ENCODE measurements at regions not wholly inside any gene's neighbourhood (a gene's known extent, or its start where the extent isn't known, plus 50 kb on each side); places are given as distances from the start of the nearest gene placed in this dataset.

DNA sequence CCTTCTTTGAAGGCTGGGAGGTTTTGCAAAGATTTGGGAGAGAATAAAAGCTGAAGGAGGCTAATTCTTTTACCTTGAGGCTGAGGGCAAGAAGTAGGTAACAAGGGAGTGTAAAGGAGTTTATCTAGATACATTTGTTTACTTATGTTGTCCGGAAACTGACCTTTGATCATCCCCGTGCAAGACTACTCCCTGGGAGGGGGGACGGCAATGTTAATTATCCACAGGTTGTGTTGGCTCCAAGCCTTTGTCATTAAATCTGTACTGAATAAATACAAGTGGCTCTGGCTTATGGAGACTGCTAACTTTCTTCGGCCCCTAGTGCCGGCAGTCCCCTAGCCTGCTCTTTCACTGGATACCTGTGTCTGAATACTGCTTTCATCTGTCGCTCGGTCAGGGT is 1250.6 kb upstream of the LRRTM3 start:
- H3K9me3 ChIP-seq (ENCODE audit: insufficient read depth, low read length), result no peaks in the 10 kb centered on the region
- TF ChIP-seq ZNF274 (IDR thresholded peaks at IDR 0.05; ENCODE audit: low read depth, low read length) (no peak), SUZ12 (IDR thresholded peaks at IDR 0.05; ENCODE audit: extremely low read depth, insufficient read depth, insufficient read length) (no peak), YY1 (IDR thresholded peaks at IDR 0.05; ENCODE audit: insufficient read depth, insufficient read length) (no peak)
- H3K36me3 ChIP-seq (ENCODE audit: insufficient read depth, insufficient read length, low read length), result no peaks in the 10 kb centered on the region
- no peak for DNase-seq (ENCODE audit: low read depth, low spot score)
- H3K4me1 ChIP-seq (ENCODE audit: insufficient read depth, insufficient read length), result no peaks in the 10 kb centered on the region
- H3K27me3 ChIP-seq (ENCODE audit: insufficient read depth, insufficient read length), result no peaks in the 10 kb centered on the region
- no peak overlapping the region for H3K9ac ChIP-seq (ENCODE audit: insufficient read length, low read depth)
- H3K4me3 ChIP-seq (ENCODE audit: insufficient read length, low read depth), result no peak overlapping the region

GRCh38 chr10:65684896-65685295 is 1240.9 kb upstream of the LRRTM3 start:
- H3K36me3 ChIP-seq (ENCODE audit: insufficient read depth, insufficient read length, low read length), result no peaks in the 10 kb centered on the region
- H3K9me3 ChIP-seq (ENCODE audit: insufficient read depth, low read length), result no peaks in the 10 kb centered on the region
- H3K9ac ChIP-seq (ENCODE audit: insufficient read length, low read depth), result no peak overlapping the region
- TF ChIP-seq SUZ12 (IDR thresholded peaks at IDR 0.05; ENCODE audit: extremely low read depth, insufficient read depth, insufficient read length), result no peak
- TF ChIP-seq YY1 (IDR thresholded peaks at IDR 0.05; ENCODE audit: insufficient read depth, insufficient read length), result no peak
- no peak for TF ChIP-seq ZNF274 (IDR thresholded peaks at IDR 0.05; ENCODE audit: low read depth, low read length)
- no peak overlapping the region for H3K4me3 ChIP-seq (ENCODE audit: insufficient read length, low read depth)
- H3K27me3 ChIP-seq (ENCODE audit: insufficient read depth, insufficient read length), result no peaks in the 10 kb centered on the region
- H3K4me1 ChIP-seq (ENCODE audit: insufficient read depth, insufficient read length), result no peaks in the 10 kb centered on the region
- DNase-seq (ENCODE audit: low read depth, low spot score), result no peak

GRCh38 chr10:65701168-65701776 is 1224.6 kb upstream of the LRRTM3 start:
- Histone ChIP-seq H3K9me3 (ENCODE audit: insufficient read depth, low read length) (no peaks in the 10 kb centered on the region), H3K27me3 (ENCODE audit: insufficient read depth, insufficient read length) (no peaks in the 10 kb centered on the region), H3K4me3 (ENCODE audit: insufficient read length, low read depth) (no peak overlapping the region), H3K4me1 (ENCODE audit: insufficient read depth, insufficient read length) (no peaks in the 10 kb centered on the region), H3K36me3 (ENCODE audit: insufficient read depth, insufficient read length, low read length) (no peaks in the 10 kb centered on the region), H3K9ac (ENCODE audit: insufficient read length, low read depth) (no peak overlapping the region)
- TF ChIP-seq YY1 (IDR thresholded peaks at IDR 0.05; ENCODE audit: insufficient read depth, insufficient read length), result no peak
- TF ChIP-seq SUZ12 (IDR thresholded peaks at IDR 0.05; ENCODE audit: extremely low read depth, insufficient read depth, insufficient read length), result no peak
- TF ChIP-seq ZNF274 (IDR thresholded peaks at IDR 0.05; ENCODE audit: low read depth, low read length), result no peak
- no peak for DNase-seq (ENCODE audit: low read depth, low spot score)

- no peaks in the 10 kb centered on the region for H3K4me1 ChIP-seq (ENCODE audit: insufficient read depth, insufficient read length)
- DNase-seq (ENCODE audit: low read depth, low spot score), result no peak
- no peak overlapping the region for H3K9ac ChIP-seq (ENCODE audit: insufficient read length, low read depth)
- TF ChIP-seq YY1 (IDR thresholded peaks at IDR 0.05; ENCODE audit: insufficient read depth, insufficient read length) (no peak), ZNF274 (IDR thresholded peaks at IDR 0.05; ENCODE audit: low read depth, low read length) (no peak), SUZ12 (IDR thresholded peaks at IDR 0.05; ENCODE audit: extremely low read depth, insufficient read depth, insufficient read length) (no peak)
- H3K9me3 ChIP-seq (ENCODE audit: insufficient read depth, low read length), result no peaks in the 10 kb centered on the region
- H3K4me3 ChIP-seq (ENCODE audit: insufficient read length, low read depth), result no peak overlapping the region
- H3K36me3 ChIP-seq (ENCODE audit: insufficient read depth, insufficient read length, low read length), result no peaks in the 10 kb centered on the region
- no peaks in the 10 kb centered on the region for H3K27me3 ChIP-seq (ENCODE audit: insufficient read depth, insufficient read length)
Measured at GRCh38 chr10:65708057-65708456, 1217.8 kb upstream of the LRRTM3 start.

DNA sequence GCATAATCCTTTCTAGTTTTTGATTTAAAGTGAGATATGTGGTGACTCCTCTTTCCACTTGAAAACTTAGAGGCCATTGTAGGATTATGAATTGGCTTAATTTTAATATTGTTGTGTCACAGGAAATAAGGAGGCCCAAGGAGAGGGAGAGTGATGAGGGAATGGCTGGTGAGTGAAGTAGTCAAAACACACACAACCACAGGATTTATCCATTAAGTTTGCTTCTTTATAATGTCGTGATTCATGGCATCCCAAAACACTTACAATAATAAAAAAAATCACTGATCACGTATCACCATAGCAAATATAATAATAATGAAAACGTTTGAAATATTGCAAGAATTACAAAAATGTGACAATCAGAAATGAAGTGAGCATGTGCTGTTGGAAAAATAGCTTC is 1215.5 kb upstream of the LRRTM3 start:
- no peak for DNase-seq (ENCODE audit: low read depth, low spot score)
- no peaks in the 10 kb centered on the region for H3K27me3 ChIP-seq (ENCODE audit: insufficient read depth, insufficient read length)
- H3K36me3 ChIP-seq (ENCODE audit: insufficient read depth, insufficient read length, low read length), result no peaks in the 10 kb centered on the region
- H3K4me3 ChIP-seq (ENCODE audit: insufficient read length, low read depth), result no peak overlapping the region
- H3K4me1 ChIP-seq (ENCODE audit: insufficient read depth, insufficient read length), result no peaks in the 10 kb centered on the region
- H3K9me3 ChIP-seq (ENCODE audit: insufficient read depth, low read length), result no peaks in the 10 kb centered on the region
- no peak overlapping the region for H3K9ac ChIP-seq (ENCODE audit: insufficient read length, low read depth)
- TF ChIP-seq YY1 (IDR thresholded peaks at IDR 0.05; ENCODE audit: insufficient read depth, insufficient read length) (no peak), SUZ12 (IDR thresholded peaks at IDR 0.05; ENCODE audit: extremely low read depth, insufficient read depth, insufficient read length) (no peak), ZNF274 (IDR thresholded peaks at IDR 0.05; ENCODE audit: low read depth, low read length) (no peak)

- no peaks in the 10 kb centered on the region for H3K4me1 ChIP-seq (ENCODE audit: insufficient read depth, insufficient read length)
- no peak overlapping the region for H3K4me3 ChIP-seq (ENCODE audit: insufficient read length, low read depth)
- TF ChIP-seq YY1 (IDR thresholded peaks at IDR 0.05; ENCODE audit: insufficient read depth, insufficient read length) (no peak), SUZ12 (IDR thresholded peaks at IDR 0.05; ENCODE audit: extremely low read depth, insufficient read depth, insufficient read length) (no peak), ZNF274 (IDR thresholded peaks at IDR 0.05; ENCODE audit: low read depth, low read length) (no peak)
Measured at GRCh38 chr10:65719790-65720189, 1206.0 kb upstream of the LRRTM3 start.

DNA sequence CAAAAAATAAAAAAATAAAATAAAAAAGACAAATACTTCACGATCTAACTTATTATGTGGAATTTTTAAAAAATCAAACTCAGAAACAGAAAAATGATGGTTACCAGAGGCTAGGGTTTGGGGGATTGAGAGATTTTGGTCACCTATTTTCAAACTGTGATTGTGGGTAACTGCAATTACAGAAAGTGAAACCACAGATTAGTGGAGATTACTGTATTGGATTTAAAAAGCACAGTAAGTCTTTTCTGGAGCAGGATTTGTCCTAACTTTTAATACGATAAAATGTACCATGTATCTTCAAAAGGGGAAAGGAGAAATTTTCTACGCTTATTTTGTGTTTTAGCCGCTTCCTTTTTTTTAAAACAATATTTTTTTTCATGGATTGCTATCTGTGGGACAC is 1204.9 kb upstream of the LRRTM3 start:
- Histone ChIP-seq H3K27me3 (ENCODE audit: insufficient read depth, insufficient read length) (no peaks in the 10 kb centered on the region), H3K9me3 (ENCODE audit: insufficient read depth, low read length) (no peaks in the 10 kb centered on the region), H3K36me3 (ENCODE audit: insufficient read depth, insufficient read length, low read length) (no peaks in the 10 kb centered on the region), H3K4me1 (ENCODE audit: insufficient read depth, insufficient read length) (no peaks in the 10 kb centered on the region), H3K9ac (ENCODE audit: insufficient read length, low read depth) (no peak overlapping the region), H3K4me3 (ENCODE audit: insufficient read length, low read depth) (no peak overlapping the region)
- no peak for DNase-seq (ENCODE audit: low read depth, low spot score)
- TF ChIP-seq YY1 (IDR thresholded peaks at IDR 0.05; ENCODE audit: insufficient read depth, insufficient read length) (no peak), SUZ12 (IDR thresholded peaks at IDR 0.05; ENCODE audit: extremely low read depth, insufficient read depth, insufficient read length) (no peak), ZNF274 (IDR thresholded peaks at IDR 0.05; ENCODE audit: low read depth, low read length) (no peak)

More at GRCh38 chr10:65719790-65720189, 1206.0 kb upstream of the LRRTM3 start:
- Histone ChIP-seq H3K36me3 (ENCODE audit: insufficient read depth, insufficient read length, low read length) (no peaks in the 10 kb centered on the region), H3K27me3 (ENCODE audit: insufficient read depth, insufficient read length) (no peaks in the 10 kb centered on the region), H3K9ac (ENCODE audit: insufficient read length, low read depth) (no peak overlapping the region), H3K9me3 (ENCODE audit: insufficient read depth, low read length) (no peaks in the 10 kb centered on the region)
- no peak for DNase-seq (ENCODE audit: low read depth, low spot score)

Measured in NT2/D1 (cell line).